Hepatic stellate cell (primary cell): ENCODE measurements at regions not wholly inside any gene's neighbourhood (a gene's known extent, or its start where the extent isn't known, plus 50 kb on each side); places are given as distances from the start of the nearest gene placed in this dataset.
A peak's percentile ranks its signal among the peaks of the same experiment; 100 is the strongest.

Experiments
- DNase-seq: peaks from one replicate; pipeline ENCODE4 v3.0.0; 2011; ENCODE audit warnings: low spot score

- no peak for DNase-seq
Measured at GRCh38 chrX:39174241-39174771, 373.0 kb downstream of the MID1IP1 start.

- no peak for DNase-seq
Measured at GRCh38 chrX:39174772-39175417, 373.6 kb downstream of the MID1IP1 start.

GRCh38 chrX:39175418-39176057 lies 374.3 kb downstream of the MID1IP1 start:
- DNase-seq, result no peak

GRCh38 chrX:39176105-39176504 lies 374.8 kb downstream of the MID1IP1 start:
- DNase-seq, result no peak

GRCh38 chrX:39189431-39189830 lies 388.2 kb downstream of the MID1IP1 start:
- no peak for DNase-seq

- DNase-seq, result no peak
Measured at GRCh38 chrX:39194673-39195072, 393.4 kb downstream of the MID1IP1 start.

- no peak for DNase-seq
Measured at GRCh38 chrX:39195156-39195555, 393.9 kb downstream of the MID1IP1 start.

- DNase-seq, result peak; percentile 3
Measured at GRCh38 chrX:39196192-39197102, 395.2 kb downstream of the MID1IP1 start.

- DNase-seq, result no peak
Measured at GRCh38 chrX:39199429-39199828, 398.2 kb downstream of the MID1IP1 start.

- no peak for DNase-seq
Measured at GRCh38 chrX:39201305-39201990, 400.2 kb downstream of the MID1IP1 start.

GRCh38 chrX:39202641-39203040 lies 401.4 kb downstream of the MID1IP1 start:
- DNase-seq, result no peak

GRCh38 chrX:39203427-39203826 lies 402.2 kb downstream of the MID1IP1 start:
- DNase-seq, result no peak

- DNase-seq, result no peak
Measured at GRCh38 chrX:39204353-39204752, 403.1 kb downstream of the MID1IP1 start.

- no peak for DNase-seq
Measured at GRCh38 chrX:39204945-39205344, 403.7 kb downstream of the MID1IP1 start.

- DNase-seq, result no peak
Measured at GRCh38 chrX:39205467-39205866, 404.2 kb downstream of the MID1IP1 start.

GRCh38 chrX:39206399-39207145 lies 405.3 kb downstream of the MID1IP1 start:
- no peak for DNase-seq

- no peak for DNase-seq
Measured at GRCh38 chrX:39211501-39211900, 410.2 kb downstream of the MID1IP1 start.

GRCh38 chrX:39212456-39212855 lies 411.2 kb downstream of the MID1IP1 start:
- no peak for DNase-seq

GRCh38 chrX:39214387-39215126 lies 413.3 kb downstream of the MID1IP1 start:
- DNase-seq, result no peak

GRCh38 chrX:39220952-39221351 lies 419.7 kb downstream of the MID1IP1 start:
- no peak for DNase-seq
